ENCODE measurements at regions not wholly inside any gene's neighbourhood (a gene's known extent, or its start where the extent isn't known, plus 50 kb on each side); places are given as distances from the start of the nearest gene placed in this dataset.
"Not testable (repeated sequence)": the region's sequence is repeated elsewhere in the genome, so short reads cannot be mapped to it uniquely, and the experiment has no call there.

DNA sequence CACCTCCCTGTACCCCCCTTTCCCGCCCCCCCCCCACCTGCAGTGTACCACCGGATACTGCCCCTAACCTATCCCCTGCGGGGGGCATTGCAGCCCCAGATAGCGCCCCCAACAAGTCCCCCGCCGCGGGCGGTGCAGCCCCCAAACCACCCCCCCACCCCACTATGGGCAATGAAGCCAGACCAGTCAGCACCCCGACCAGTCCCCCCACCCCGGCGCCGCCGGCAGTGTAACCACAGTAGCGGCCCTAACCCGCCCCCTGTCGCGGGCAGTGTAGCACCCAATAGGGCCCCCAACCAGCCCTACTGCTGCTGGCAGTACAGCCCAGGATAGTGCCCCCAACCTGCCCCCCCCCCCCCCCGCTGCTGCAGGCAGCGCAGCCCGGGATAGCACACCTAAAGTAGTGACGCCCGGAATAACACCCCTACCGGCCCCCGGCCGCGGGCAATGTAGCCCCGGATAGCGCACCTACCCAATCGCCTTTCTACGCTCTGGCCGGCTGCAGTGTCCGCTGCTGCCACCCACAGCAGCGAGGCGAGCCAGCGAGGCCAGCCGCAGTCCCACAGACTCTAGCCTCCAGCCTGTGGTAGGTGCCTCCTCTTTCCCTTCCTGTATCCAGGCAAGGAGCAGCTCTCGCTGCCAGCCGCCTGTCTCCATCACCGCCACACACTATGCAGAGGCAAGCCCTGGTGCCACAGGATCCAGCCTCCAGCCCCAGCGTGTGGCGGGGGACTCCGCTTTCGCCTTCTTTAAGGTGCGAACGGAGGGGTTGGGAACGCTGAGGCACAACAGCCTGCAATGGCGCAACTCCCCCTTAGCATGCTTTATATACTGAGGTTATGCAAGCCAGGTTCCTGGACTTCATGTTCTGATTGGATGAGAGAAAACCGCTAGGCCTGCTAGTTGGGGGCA is 229.3 kb downstream of the LIPI start:
- TF ChIP-seq FOXM1 (IDR thresholded peaks at IDR 0.05; ENCODE audit: borderline replicate concordance); SP1 (IDR thresholded peaks at IDR 0.05); ELF4 (IDR thresholded peaks at IDR 0.05); FOXK2 (IDR thresholded peaks at IDR 0.05); BHLHE40 (IDR thresholded peaks at IDR 0.05; ENCODE audit: borderline replicate concordance); SUZ12 (IDR thresholded peaks at IDR 0.05); L3MBTL2 (conservative IDR thresholded peaks at IDR 0.05): not testable (repeated sequence)
